ENCODE measurements at regions not wholly inside any gene's neighbourhood (a gene's known extent, or its start where the extent isn't known, plus 50 kb on each side); places are given as distances from the start of the nearest gene placed in this dataset.

- TF ChIP-seq GRHL2 (CRISPR knock-in tag; IDR thresholded peaks at IDR 0.05; ENCODE audit: insufficient replicate concordance, severe bottlenecking) (no peak), AFF4 (CRISPR knock-in tag; IDR thresholded peaks at IDR 0.05; ENCODE audit: borderline replicate concordance) (no peak)
These were observed 137.0 kb downstream of the EN1 start (continued) for GRCh38 chr2:118710481-118710880.

GRCh38 chr2:118709786-118710185 is 137.7 kb downstream of the EN1 start:
- ChIA-PET CTCF (no interaction called here), POLR2A (no interaction called here)
- Mint-ChIP-seq H3K9me3 (no peaks in the 10 kb centered on the region; the same call in 1 of the 2 replicates), H3K36me3 (no peaks in the 10 kb centered on the region), H3K4me3 (no peak overlapping the region), H3K27me3 (ENCODE audit: low read depth) (no peaks in the 10 kb centered on the region), H3K27ac (no peak overlapping the region), H3K4me1 (peaks cover 12% of the 10 kb centered on the region)
- DNase-seq (ENCODE audit: low spot score) (no peak), ATAC-seq (no peak)
- TF ChIP-seq NR2C2 (CRISPR knock-in tag; IDR thresholded peaks at IDR 0.05): no peak
- no peak for TF ChIP-seq TEAD4 (CRISPR knock-in tag; IDR thresholded peaks at IDR 0.05)
- no peak for TF ChIP-seq NFE2L1 (CRISPR knock-in tag; IDR thresholded peaks at IDR 0.05)
- TF ChIP-seq ZNF219 (CRISPR knock-in tag; IDR thresholded peaks at IDR 0.05; ENCODE audit: borderline replicate concordance): no peak
- TF ChIP-seq ERG (CRISPR knock-in tag; IDR thresholded peaks at IDR 0.05): no peak
- no peak for TF ChIP-seq NFYB (CRISPR knock-in tag; conservative IDR thresholded peaks at IDR 0.05; ENCODE audit: low read depth)
- TF ChIP-seq TP53 (CRISPR knock-in tag; IDR thresholded peaks at IDR 0.05): no peak
- TF ChIP-seq ZNF512 (CRISPR knock-in tag; IDR thresholded peaks at IDR 0.05; ENCODE audit: borderline replicate concordance): no peak
- TF ChIP-seq ZSCAN18 (CRISPR knock-in tag; IDR thresholded peaks at IDR 0.05): no peak
- TF ChIP-seq ARID4B (CRISPR knock-in tag; IDR thresholded peaks at IDR 0.05; ENCODE audit: borderline replicate concordance): no peak
- TF ChIP-seq SP1 (CRISPR knock-in tag; conservative IDR thresholded peaks at IDR 0.05): no peak

Data from WTC11 (cell line).